Neural progenitor cell (in vitro differentiated cells): ENCODE measurements at regions not wholly inside any gene's neighbourhood (a gene's known extent, or its start where the extent isn't known, plus 50 kb on each side); places are given as distances from the start of the nearest gene placed in this dataset.

Experiments used
- CTCF ChIP-seq: fragments of 200-600 bp; sonication (generic); IDR thresholded peaks from 2 replicates; pipeline ENCODE4 v1.5.1; 2017; ENCODE audit warnings: antibody characterized with exemption, mild to moderate bottlenecking
- EZH2 ChIP-seq: fragments of 200-600 bp; sonication (generic); IDR thresholded peaks from 2 replicates; pipeline ENCODE4 v1.6.1; 2017; ENCODE audit warnings: antibody characterized with exemption, mild to moderate bottlenecking, moderate library complexity
- EZH2phosphoT487 ChIP-seq: fragments of 200-600 bp; sonication (generic); IDR thresholded peaks from 2 replicates; pipeline ENCODE4 v1.6.1; 2017; ENCODE audit warnings: antibody characterized with exemption

- no peak for TF ChIP-seq CTCF
- TF ChIP-seq EZH2: no peak
- TF ChIP-seq EZH2phosphoT487: no peak
Measured at GRCh38 chr7:55623617-55624016, 51.3 kb upstream of the VOPP1 start.
